OCI-LY7 (cell line): ENCODE measurements at regions not wholly inside any gene's neighbourhood (a gene's known extent, or its start where the extent isn't known, plus 50 kb on each side); places are given as distances from the start of the nearest gene placed in this dataset.

ENCODE experiments used
- BruUV-seq: library from RNA; stranded (reverse); fragments of 400-500 nt; replicated peaks from 2 replicates; lab custom pipeline; 2021; lab: Mats Ljungman, UMichigan
- CTCF ChIA-PET: fragments of 300-600 bp; sonication (Branson Sonifier 250); formaldehyde crosslinking; loops from one replicate; lab custom pipeline; 2022; ENCODE audit warnings: antibody characterized with exemption; ENCODE audit not compliant: unreplicated experiment; lab: Charles Lee
- POLR2A ChIA-PET: fragments of 300-600 bp; sonication (Branson Sonifier 250); formaldehyde crosslinking; loops from one replicate; lab custom pipeline; 2022; ENCODE audit warnings: antibody characterized with exemption; lab: Charles Lee
- DNase-seq: peaks from one replicate; pipeline ENCODE4 v3.0.0-alpha.2; 2015; ENCODE audit warnings: low spot score
- H2AFZ ChIP-seq: fragments of 200-600 bp; sonication (generic), shearing (Covaris generic); 2 replicates; pipeline ENCODE4 v1.6.1; 2014; ENCODE audit warnings: mild to moderate bottlenecking, antibody characterized with exemption, low read length, moderate library complexity
- H3K27ac ChIP-seq: fragments of 200-600 bp; sonication (generic); 2 replicates; pipeline ENCODE4 v1.5.1; 2014; ENCODE audit warnings: mixed run types, low read depth, mild to moderate bottlenecking, moderate library complexity, low read length, inconsistent platforms; ENCODE audit not compliant: poor library complexity, severe bottlenecking
- H3K36me3 ChIP-seq: fragments of 200-600 bp; sonication (generic); 2 replicates; pipeline ENCODE4 v1.6.1; 2014; ENCODE audit warnings: mild to moderate bottlenecking, antibody characterized with exemption, low read length, moderate library complexity, mixed read lengths; ENCODE audit not compliant: insufficient read depth
- H3K4me1 ChIP-seq: fragments of 200-600 bp; sonication (generic); 2 replicates; pipeline ENCODE4 v1.5.1; 2014; ENCODE audit warnings: mild to moderate bottlenecking, low read length; ENCODE audit not compliant: insufficient read depth, poor library complexity, severe bottlenecking
- H3K4me2 ChIP-seq: fragments of 200-600 bp; sonication (generic); 2 replicates; pipeline ENCODE4 v1.6.1; 2014; ENCODE audit warnings: mild to moderate bottlenecking, low read length
- H3K4me3 ChIP-seq: fragments of 200-600 bp; sonication (generic); 2 replicates; pipeline ENCODE4 v1.5.1; 2014; ENCODE audit warnings: mild to moderate bottlenecking, low read depth, low read length; ENCODE audit not compliant: poor library complexity, severe bottlenecking
- H3K79me2 ChIP-seq: fragments of 200-600 bp; sonication (generic); 2 replicates; pipeline ENCODE4 v1.6.1; 2016; ENCODE audit warnings: low read depth, mild to moderate bottlenecking, low read length, moderate library complexity, mixed read lengths; ENCODE audit not compliant: insufficient read depth
- H3K9me2 ChIP-seq: fragments of 200-600 bp; sonication (generic); 2 replicates; pipeline ENCODE4 v1.6.1; 2016; ENCODE audit warnings: mild to moderate bottlenecking, low read length, mixed read lengths; ENCODE audit not compliant: insufficient read depth
- H3K9me3 ChIP-seq: fragments of 200-600 bp; sonication (generic); 2 replicates; pipeline ENCODE4 v1.6.1; 2014; ENCODE audit warnings: mild to moderate bottlenecking, mixed run types, low read length, mixed read lengths
- H4K20me1 ChIP-seq: fragments of 200-600 bp; sonication (generic); 2 replicates; pipeline ENCODE4 v1.6.1; 2014; ENCODE audit warnings: mild to moderate bottlenecking, antibody characterized with exemption, low read length, moderate library complexity, mixed read lengths; ENCODE audit not compliant: insufficient read depth
- EZH2phosphoT487 ChIP-seq: fragments of 200-600 bp; sonication (generic); IDR thresholded peaks from 2 replicates; pipeline ENCODE4 v1.6.1; 2018; ENCODE audit warnings: low read depth, borderline replicate concordance, mild to moderate bottlenecking, mixed run types, antibody characterized with exemption, low read length, moderate library complexity, mixed read lengths
- intact Hi-C: fragments of 100-400 bp; cut with micrococcal nuclease; formaldehyde crosslinking; loops from one replicate; pipeline ENCODE4 v1.10.0; 2022; ENCODE audit not compliant: unreplicated experiment
- TF ChIP-seq, protein P1 (sequence below): fragments of 200-600 bp; sonication (generic); conservative IDR thresholded peaks from 2 replicates; pipeline ENCODE4 v1.5.1; 2014; ENCODE audit warnings: mild to moderate bottlenecking, antibody characterized with exemption, low read length, moderate library complexity, mixed read lengths

DNA sequence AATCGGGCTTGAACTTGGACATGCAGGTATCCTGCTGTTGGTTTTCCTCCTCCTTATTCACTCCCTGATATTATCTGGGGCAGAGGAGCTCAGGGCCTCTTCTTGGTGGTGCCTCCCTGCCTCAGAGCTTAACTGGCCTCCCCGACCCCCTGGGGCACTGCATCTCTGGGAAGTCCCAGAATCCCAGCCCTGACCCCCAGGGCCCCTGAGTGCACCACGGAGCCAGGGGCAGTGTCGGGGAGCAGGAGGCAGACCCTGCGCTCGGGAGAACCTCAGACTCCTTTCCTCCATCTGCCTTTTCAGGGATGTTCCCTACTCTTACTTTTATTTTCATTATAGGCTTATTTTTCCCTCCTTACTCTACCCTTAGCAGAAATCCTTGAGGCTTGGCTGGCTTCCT, 537.0 kb downstream of the BRD1 start:
- H2AFZ ChIP-seq, result no peak overlapping the region
- H3K4me3 ChIP-seq, result no peak overlapping the region
- H3K27ac ChIP-seq, result no peak overlapping the region
- ChIA-PET CTCF (no interaction called here), POLR2A (no interaction called here)
- H3K9me3 ChIP-seq, result no peaks in the 10 kb centered on the region
- BruUV-seq, result no TSS peak
- no peaks in the 10 kb centered on the region for H3K4me1 ChIP-seq
- H4K20me1 ChIP-seq, result no peaks in the 10 kb centered on the region
- TF ChIP-seq, protein P1, sequence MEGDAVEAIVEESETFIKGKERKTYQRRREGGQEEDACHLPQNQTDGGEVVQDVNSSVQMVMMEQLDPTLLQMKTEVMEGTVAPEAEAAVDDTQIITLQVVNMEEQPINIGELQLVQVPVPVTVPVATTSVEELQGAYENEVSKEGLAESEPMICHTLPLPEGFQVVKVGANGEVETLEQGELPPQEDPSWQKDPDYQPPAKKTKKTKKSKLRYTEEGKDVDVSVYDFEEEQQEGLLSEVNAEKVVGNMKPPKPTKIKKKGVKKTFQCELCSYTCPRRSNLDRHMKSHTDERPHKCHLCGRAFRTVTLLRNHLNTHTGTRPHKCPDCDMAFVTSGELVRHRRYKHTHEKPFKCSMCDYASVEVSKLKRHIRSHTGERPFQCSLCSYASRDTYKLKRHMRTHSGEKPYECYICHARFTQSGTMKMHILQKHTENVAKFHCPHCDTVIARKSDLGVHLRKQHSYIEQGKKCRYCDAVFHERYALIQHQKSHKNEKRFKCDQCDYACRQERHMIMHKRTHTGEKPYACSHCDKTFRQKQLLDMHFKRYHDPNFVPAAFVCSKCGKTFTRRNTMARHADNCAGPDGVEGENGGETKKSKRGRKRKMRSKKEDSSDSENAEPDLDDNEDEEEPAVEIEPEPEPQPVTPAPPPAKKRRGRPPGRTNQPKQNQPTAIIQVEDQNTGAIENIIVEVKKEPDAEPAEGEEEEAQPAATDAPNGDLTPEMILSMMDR, result no peak
- TF ChIP-seq EZH2phosphoT487, result no peak
- H3K9me2 ChIP-seq, result no peaks in the 10 kb centered on the region
- intact Hi-C loops, result no loop called here
- H3K36me3 ChIP-seq, result no peaks in the 10 kb centered on the region
- no peak for DNase-seq
- H3K4me2 ChIP-seq, result no peak overlapping the region
- no peaks in the 10 kb centered on the region for H3K79me2 ChIP-seq

DNA sequence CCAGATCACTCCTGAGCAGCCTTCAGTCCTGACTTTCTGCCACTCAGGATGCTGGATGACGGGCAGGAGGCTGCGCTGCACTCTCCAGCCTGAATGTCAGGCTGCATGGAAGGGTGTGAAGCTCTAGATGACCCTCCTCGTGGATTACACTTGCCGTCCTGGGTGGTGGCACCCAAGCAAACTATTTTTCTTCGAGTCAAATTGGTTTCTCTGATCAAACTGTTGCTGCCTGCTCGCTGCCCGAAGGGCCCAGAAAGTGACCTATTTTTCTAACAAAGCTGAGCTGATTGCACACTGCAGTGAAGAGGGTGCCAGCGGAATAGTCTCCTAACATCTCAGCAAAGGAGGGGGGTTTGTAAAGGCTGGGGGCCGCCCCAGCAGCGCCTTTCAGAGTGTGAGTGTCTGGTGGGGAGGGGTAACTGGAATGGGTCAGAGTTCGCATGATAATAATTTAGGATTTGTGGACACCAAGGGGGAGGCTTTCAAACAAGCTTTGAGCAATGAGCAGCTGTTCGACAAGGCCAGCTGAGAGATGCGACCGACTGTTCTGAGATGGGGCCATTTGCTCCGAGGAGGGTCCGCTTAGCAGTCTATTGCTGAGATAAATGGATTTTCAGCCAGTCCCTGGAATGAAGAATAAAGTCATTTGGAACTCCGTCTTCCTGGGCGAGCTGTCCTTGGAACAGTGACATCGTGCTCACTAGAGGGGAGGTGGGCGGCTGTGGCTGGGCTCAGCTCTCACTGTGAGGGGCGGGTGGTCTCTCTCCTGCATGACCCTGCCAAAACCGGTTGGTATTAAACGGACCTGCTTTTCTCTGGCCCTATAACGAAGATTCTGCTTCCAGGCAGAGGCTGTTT, 537.6 kb downstream of the BRD1 start:
- H3K9me2 ChIP-seq, result no peaks in the 10 kb centered on the region
- no peak overlapping the region for H3K27ac ChIP-seq
- H2AFZ ChIP-seq, result no peak overlapping the region
- no TSS peak for BruUV-seq
- no peak overlapping the region for H3K4me3 ChIP-seq
- CTCF ChIA-PET, result no interaction called here
- POLR2A ChIA-PET, result no interaction called here
- H3K36me3 ChIP-seq, result no peaks in the 10 kb centered on the region
- H3K79me2 ChIP-seq, result no peaks in the 10 kb centered on the region
- H4K20me1 ChIP-seq, result no peaks in the 10 kb centered on the region
- no peaks in the 10 kb centered on the region for H3K4me1 ChIP-seq
- intact Hi-C loops, result no loop called here
- no peak for DNase-seq
- H3K9me3 ChIP-seq, result no peaks in the 10 kb centered on the region
- no peak overlapping the region for H3K4me2 ChIP-seq
- TF ChIP-seq, protein P1, result no peak
- no peak for TF ChIP-seq EZH2phosphoT487

DNA sequence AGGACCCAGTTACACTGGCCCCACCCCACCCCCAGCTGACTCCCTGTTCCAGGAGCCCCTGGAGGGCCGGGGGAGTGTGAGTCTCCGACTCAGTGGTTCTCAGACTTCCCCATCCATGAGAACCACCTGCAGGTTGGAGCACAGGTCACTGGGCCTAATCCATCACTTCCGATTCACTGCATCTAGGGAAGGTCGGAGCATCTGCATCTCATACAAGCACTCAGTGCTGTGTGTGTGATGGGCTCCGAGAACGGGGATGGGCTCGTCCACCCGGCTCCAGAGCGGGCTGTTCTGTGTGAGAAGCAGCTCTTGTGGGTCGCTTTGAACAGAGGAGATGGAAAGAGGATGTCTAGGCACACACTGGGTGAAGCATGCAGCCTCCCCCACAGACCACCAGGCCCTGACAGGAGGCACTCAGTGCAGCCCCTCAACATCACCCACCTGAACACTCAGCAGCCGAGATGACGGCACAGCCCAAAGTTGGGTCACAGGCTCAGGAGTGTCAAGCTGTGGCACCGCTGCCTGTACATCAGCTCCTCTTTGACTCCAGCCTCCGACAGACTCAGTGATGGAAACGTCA, 541.4 kb downstream of the BRD1 start:
- TF ChIP-seq, protein P1, result no peak
- TF ChIP-seq EZH2phosphoT487, result no peak
- CTCF ChIA-PET, result no interaction called here

More for the DNA sequence above, 541.4 kb downstream of the BRD1 start:
- no peak for DNase-seq
- no TSS peak for BruUV-seq
- POLR2A ChIA-PET, result no interaction called here
- no peaks in the 10 kb centered on the region for H3K9me3 ChIP-seq
- H3K4me1 ChIP-seq, result no peaks in the 10 kb centered on the region
- H2AFZ ChIP-seq, result no peak overlapping the region
- H3K4me2 ChIP-seq, result no peak overlapping the region
- no peaks in the 10 kb centered on the region for H3K79me2 ChIP-seq
- H4K20me1 ChIP-seq, result no peaks in the 10 kb centered on the region
- H3K4me3 ChIP-seq, result no peak overlapping the region
- intact Hi-C loops, result no loop called here
- no peak overlapping the region for H3K27ac ChIP-seq
- H3K36me3 ChIP-seq, result no peaks in the 10 kb centered on the region
- H3K9me2 ChIP-seq, result no peaks in the 10 kb centered on the region
